ENCODE measurements at regions not wholly inside any gene's neighbourhood (a gene's known extent, or its start where the extent isn't known, plus 50 kb on each side); places are given as distances from the start of the nearest gene placed in this dataset.

DNA sequence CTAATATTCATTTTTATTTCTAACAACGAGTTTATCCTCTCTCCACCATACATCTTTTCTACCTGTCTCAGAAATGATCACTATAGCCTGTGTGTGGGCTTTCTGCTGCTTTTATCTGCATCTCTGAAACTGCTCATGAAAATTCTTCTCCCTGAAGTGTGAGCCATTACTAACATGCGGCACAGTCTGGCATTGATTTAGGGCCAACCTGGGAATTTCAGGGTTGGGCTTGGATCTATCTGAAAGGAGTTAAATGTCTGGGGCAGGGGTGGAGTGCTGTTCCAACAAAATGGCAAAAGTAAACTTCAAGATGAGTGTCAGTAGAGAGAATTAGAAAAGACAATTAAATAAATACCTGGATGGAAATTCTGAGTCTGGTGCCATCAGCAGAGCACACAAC is 198.2 kb upstream of the OSR1 start:
- no peak overlapping the region for H3K4me3 ChIP-seq (ENCODE audit: low read depth, low read length)
- TF ChIP-seq CTCF (IDR thresholded peaks at IDR 0.05; ENCODE audit: borderline replicate concordance, insufficient read depth, low read depth, low read length) = no peak

DNA sequence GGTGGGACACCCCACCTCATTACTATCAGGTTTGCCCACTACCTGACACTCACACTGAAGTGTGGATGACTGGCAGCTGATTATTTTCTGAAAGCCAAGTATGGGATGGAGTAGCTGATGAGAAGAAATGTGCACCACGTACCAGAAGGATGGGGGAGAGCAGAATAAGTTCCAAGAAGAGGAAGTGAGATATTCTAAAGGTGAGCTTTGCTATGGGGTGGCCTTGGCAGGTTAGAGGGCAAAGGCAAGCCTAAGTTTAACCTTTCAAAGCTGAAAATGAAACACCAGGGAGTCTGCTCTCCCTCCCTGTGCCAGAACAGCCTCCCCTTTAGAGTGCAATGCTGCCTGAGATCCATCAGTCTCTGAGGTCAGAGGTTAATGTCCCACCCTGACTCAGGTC is 196.1 kb upstream of the OSR1 start:
- TF ChIP-seq CTCF (IDR thresholded peaks at IDR 0.05; ENCODE audit: borderline replicate concordance, insufficient read depth, low read depth, low read length) = no peak
- no peak overlapping the region for H3K4me3 ChIP-seq (ENCODE audit: low read depth, low read length)

- no peak overlapping the region for H3K4me3 ChIP-seq (ENCODE audit: low read depth, low read length)
- no peak for TF ChIP-seq CTCF (IDR thresholded peaks at IDR 0.05; ENCODE audit: borderline replicate concordance, insufficient read depth, low read depth, low read length)
Measured at GRCh38 chr2:19552270-19552669, 193.8 kb upstream of the OSR1 start.

DNA sequence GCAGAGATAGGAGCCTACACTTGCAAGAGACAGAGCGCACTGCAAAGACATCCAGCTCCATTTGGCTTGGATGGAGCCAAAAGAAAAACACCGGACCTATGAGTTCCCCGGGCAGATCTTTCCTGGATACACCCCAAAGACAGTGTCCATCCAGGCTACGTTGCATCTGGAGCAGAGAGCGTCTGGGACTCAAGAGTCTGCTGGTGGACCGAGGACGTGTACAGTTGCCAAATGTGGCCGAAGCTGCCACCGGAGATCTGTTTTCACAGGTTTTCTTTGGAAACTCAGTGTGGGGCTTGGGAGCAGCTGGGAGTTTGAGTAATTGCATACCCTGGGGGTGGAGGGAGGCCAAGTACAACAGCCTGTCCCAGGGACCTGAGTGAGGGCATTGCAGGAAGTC is 192.3 kb upstream of the OSR1 start:
- no peak for TF ChIP-seq CTCF (IDR thresholded peaks at IDR 0.05; ENCODE audit: borderline replicate concordance, insufficient read depth, low read depth, low read length)
- H3K4me3 ChIP-seq (ENCODE audit: low read depth, low read length) = no peak overlapping the region

DNA sequence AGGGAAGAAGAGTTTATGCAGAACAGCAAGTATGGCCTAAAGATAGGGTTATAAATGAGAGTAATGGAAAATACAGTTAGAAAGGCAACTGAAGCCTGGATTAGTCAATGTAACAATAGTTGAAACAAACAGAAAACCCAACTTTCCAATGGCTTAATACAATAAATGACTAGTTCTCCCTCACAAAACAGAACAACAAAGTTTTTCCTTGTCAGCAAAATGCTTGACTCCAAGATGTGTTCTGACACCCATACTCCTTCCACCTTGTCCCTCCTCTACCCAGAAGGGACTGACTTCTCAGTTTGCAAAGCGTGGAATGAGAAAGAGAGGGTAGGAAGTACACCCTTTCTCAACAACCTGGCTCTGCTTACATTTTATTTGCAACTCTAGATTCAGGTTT is 191.4 kb upstream of the OSR1 start:
- TF ChIP-seq CTCF (IDR thresholded peaks at IDR 0.05; ENCODE audit: borderline replicate concordance, insufficient read depth, low read depth, low read length) = no peak

DNA sequence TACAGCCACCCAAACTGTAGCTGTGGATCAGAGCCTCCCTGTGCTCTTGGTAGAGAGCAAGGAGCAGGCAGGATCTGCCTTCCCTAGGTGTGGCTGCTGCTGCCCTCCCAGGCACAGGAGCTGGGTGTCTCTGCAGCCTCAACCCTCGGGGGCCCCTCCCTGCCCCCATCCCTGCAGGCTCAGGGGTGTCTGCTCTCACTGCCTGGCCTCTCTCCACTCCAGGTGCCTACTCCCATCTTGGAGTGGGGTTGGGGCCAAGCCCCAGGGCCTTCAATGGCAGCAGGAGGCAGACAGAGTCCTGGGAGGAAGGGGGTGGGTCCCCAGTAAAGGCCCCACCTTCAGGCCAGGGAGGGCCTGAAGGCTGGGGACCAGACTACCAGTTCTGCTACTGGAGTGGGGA is 189.7 kb upstream of the OSR1 start:
- TF ChIP-seq CTCF (IDR thresholded peaks at IDR 0.05; ENCODE audit: borderline replicate concordance, insufficient read depth, low read depth, low read length) = no peak
- H3K4me3 ChIP-seq (ENCODE audit: low read depth, low read length) = no peak overlapping the region

More for the DNA sequence above, 191.4 kb upstream of the OSR1 start:
- H3K4me3 ChIP-seq (ENCODE audit: low read depth, low read length) = no peak overlapping the region

DNA sequence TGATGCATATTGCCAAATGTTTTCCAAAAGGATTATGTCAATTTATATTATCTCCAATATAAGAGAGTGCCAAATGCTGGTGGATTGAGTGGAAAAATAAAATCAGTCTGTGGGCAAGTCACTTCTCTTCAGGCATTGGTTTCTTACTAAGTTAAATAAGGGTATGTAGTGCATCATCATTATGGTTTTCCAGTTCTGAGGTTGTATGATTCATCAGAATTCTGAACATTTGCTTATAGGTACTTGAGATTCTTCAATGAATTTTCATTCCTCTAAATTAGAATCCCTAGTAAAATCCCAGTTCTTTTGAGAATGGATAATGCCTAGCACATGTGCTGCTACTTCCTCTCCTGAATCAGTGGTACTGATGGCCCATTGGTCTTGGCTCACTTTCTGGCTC is 188.9 kb upstream of the OSR1 start:
- TF ChIP-seq CTCF (IDR thresholded peaks at IDR 0.05; ENCODE audit: borderline replicate concordance, insufficient read depth, low read depth, low read length) = no peak
- no peak overlapping the region for H3K4me3 ChIP-seq (ENCODE audit: low read depth, low read length)
